ENCODE measurements at regions not wholly inside any gene's neighbourhood (a gene's known extent, or its start where the extent isn't known, plus 50 kb on each side); places are given as distances from the start of the nearest gene placed in this dataset.
"Not testable (repeated sequence)": the region's sequence is repeated elsewhere in the genome, so short reads cannot be mapped to it uniquely, and the experiment has no call there.

DNA sequence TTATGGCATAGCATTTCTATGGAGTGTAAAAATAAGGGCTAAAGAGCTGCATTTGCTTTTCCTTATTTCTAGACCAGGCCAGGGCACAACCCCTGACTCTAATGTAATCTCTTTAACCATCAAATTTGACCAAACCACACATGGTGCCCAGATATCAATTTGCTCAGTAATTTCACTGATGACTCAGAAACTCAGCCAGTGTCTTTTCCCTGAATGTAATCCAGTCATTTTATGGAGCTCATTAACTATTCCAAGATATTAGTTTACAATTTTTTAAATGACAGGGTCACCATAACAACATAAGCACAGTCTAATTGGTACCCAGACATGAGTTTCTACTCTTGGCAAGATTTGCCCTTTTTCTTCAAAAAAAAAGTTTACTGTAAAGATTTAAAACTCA lies 270.8 kb upstream of the AGAP1 start:
- no peak for DNase-seq

GRCh38 chr2:235224410-235224809 lies 269.4 kb upstream of the AGAP1 start:
- DNase-seq, result no peak

DNA sequence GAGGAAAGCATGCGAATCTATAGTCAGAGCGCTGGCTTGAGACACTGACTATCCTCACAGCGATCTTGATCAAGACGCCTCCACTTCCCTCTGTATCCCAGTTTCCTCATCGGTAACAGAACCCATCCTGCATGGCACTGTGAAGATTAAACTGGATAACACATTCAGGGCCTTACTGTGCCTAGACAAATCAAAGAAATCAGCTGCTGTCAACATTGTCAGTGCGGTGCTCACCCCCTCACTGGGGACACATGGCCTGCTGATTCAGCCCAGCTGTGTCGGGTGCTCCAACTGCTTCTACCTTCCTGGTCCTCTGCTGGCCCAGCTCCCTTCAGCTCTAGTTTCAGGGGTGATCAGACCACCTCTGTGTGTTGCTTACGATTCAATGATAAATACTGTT lies 268.6 kb upstream of the AGAP1 start:
- no peak for DNase-seq

- no peak for DNase-seq
Measured at GRCh38 chr2:235227590-235227989, 266.3 kb upstream of the AGAP1 start.

DNA sequence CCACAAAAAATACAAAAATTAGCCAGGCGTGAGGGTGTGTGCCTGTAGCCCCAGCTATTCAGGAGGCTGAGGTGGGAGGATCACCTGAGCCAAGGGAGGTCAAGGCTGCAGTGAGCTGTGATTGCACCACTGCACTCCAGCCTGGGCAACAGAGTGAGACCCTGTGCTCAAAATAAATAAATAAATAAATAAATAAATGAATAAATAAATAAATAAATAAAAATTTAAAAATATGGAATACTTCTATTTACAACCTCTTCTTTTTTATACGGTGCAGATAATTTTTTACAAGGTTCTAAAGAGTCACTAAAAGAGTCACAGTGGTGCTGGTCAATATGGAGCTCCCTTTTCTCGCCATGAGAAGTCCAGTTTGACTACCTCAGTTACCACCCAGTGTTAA lies 265.4 kb upstream of the AGAP1 start:
- not testable (repeated sequence) for DNase-seq

DNA sequence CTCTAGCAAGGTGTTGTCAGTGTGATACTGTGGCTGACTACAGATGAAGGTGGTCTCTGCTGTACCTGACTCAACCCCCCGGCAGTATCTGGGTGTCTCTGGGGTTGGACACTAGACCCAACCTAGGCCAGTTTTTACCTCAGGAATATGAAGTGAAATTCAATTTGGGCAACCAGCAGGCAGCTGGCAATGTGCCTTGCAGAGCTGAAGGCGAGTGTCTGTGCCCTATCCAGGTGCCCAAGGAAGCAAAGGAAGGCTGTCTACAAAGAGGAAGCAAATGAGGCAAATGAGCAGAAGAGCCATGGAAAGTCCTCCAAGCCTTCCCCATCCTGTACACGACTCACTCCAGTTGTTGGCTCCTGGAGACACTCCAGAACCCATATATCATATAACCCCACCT lies 264.6 kb upstream of the AGAP1 start:
- no peak for DNase-seq

DNA sequence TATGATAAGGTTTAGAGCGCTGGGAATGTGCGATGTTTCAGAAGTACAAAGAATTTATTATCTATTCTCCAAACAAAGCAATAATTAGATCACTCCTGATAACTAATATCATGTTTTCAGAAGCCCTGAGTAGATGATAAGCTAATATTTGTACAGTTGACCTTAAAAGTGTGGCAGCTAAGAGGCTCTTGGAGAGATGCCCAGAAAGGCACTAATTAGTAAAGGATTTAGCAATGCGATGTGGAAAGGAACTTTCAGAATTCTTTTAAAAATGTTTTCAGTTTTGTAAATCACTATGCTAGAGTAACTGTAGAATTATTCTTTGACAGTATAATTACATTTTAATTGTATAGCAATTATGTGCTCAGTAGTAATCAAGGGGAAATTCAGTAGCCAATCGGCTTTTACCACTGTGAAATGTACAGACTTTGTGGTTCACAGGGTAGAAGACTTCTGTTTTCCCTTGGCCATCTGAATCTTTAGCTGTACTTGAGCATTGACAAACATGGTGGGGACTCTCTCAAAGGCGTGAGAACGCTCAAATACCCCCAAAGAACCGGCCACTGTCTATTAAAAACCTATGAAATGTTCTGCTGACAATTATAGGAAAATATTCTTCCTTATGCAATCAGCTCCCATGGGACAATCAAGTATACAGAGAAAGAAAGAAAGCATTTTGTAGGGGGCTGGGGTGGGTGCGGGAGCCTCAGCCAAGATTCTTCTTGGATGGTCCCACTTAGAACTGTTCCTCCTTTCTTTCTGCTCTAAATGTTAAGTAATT lies 262.8 kb upstream of the AGAP1 start:
- DNase-seq, result no peak

GRCh38 chr2:235232449-235233433 lies 261.1 kb upstream of the AGAP1 start:
- DNase-seq, result no peak

DNA sequence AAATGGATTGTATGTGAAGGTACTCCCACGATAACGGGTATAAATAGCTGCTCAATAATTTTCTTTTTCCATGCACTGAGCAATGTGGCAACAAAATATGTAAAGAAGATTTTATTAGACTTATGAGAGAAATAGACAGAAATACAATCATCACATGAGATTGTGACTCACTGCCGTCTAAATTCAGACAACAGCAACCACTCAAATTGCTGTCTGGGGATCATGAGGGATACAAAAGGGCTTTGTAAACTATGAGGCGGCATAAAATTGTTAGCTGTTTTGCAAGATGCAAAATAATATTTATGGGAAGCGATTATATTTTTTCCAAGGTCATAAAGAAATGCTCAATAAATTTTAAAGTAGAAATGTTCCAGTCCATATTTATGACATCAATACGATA lies 259.1 kb upstream of the AGAP1 start:
- no peak for DNase-seq

GRCh38 chr2:235235977-235236767 lies 257.7 kb upstream of the AGAP1 start:
- no peak for DNase-seq

DNA sequence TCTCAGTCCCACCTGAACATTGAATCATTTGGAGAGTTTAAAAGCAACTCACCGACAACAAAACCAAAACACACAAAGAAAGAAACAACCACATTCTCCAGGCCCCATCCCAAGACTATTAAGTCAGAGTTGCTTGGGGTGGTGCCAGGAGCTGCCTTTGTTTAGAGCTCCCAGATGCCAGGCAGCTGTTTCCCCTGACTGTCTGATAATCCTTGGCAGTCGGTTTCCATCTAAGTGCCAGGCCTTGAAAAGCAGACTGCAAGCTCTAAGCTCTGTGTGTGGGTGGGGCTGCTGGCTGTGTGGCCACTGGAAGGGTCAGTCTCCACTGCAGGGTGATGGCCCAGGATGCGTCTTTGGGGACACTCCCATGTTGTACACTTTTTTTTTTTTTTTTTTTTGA lies 255.3 kb upstream of the AGAP1 start:
- DNase-seq, result no peak

DNA sequence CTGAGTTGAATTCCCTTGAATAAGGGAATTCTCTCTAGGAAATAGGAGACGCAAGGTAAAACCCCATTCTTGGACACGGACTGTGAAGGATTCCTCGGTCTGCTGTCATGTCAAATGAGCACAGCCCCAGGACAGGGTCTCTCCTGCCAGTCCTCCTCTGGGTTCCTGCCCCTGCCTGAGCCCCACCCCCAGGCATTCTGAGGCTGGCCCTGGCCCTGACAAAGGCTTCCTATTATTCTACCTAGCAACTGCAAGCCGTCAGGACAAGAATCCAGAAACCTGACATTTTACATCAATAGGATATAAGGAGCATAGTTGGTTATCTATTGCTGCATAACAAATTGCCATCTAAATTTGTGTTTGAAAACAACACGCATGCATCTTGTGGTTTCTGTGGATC lies 253.3 kb upstream of the AGAP1 start:
- DNase-seq, result no peak

DNA sequence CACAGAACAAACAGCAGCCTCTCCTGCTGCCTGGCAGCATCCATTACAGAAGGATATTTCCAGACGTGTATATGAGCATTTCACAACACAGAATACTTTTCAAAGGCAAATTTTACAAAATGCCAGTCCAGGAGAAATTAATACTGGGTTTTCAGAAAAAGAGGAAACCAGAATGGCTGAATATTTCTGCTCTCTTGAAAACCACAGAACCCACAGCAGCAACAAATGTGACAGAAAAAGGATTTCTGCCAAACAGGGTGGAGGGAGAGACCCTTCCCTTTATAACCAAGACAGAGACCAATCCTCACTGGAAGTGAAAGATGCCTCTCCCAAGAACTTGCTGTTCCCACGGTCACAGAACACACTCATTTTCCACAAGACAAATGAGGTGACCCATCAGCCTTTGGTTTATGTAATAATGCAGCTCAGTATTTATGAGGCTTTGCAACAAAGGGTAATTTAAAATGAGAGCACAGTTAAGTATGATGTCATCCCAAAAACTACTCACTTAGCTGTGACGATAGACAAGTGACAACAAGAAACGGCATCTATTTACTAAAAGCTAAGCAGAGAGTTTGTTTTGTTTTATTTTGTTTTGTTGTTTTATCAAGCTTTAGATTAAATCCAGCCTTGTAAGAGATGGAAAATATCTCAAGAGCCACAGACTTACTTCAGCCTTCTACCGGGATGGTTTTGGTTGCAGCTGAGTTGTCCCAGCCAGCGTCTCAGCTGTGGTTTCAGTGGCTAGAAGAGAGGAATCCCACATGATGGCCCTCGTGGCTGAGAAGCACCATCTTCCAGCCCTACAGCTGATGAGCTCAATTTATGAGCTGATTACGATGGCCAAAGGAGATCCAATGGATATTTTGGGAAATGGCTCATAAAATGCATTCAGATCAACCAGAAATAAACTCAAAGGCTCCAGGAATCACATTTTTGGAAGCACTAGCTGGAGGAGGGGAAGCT lies 249.3 kb upstream of the AGAP1 start:
- no peak for DNase-seq

DNA sequence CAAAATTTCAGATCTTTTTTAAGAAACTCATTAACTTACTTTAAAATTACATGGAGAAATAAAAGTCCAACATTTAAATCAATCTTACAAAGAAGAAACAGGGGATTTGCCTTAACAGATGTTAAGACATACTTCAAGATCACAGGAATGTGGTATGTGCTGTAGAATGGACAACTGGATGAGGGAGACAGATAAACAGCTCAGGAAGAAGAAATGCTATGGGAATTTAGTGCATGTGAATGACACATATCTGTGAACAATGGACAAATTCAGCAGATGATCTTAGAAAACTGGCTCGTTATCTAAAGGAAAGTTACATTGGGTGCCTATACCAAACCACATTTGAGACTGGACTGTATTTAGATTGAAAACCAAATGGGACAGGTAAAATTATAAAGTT lies 246.8 kb upstream of the AGAP1 start:
- DNase-seq, result no peak

DNA sequence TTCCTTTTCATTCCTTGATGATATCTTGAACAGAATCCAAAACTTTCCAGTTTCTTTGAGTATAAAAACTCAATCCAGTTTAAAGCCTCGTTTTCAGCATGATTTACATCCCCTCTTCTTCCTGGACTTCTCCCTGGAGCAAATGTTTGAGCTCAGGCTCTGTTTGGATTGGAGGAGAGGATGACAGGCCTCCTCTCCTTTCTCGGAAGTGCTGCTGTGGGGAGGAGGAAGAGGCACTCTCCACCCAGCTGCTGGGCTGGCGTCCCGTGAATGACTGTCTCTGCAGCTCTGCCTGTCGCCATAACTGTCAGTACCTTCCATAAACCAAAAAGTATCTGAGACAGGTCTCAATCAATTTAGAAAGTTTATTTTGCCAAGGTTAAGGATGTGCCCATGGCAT lies 238.2 kb upstream of the AGAP1 start:
- DNase-seq, result no peak

- no peak for DNase-seq
Measured at GRCh38 chr2:235257590-235257989, 236.3 kb upstream of the AGAP1 start.

DNA sequence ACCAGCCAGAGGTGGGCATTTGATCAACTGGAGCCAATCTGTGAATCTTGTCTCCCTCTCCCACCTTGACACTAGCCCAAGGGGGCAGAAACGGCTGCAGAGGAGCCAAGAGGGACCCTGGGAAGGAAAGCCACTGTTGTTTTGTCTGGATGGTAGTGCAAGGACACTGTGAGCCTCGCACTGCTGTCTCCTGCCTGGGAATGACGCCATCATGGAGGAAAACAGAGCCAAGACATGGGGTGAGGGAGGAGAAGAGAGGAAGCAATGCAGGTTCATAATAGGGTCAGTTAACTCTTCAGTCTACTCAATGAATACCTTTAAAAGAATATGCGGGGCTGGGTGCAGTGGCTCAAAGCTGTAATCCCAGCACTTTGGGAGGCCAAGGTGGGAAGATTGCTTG lies 231.1 kb upstream of the AGAP1 start:
- no peak for DNase-seq

- peak; percentile 32 to 35 for DNase-seq
Measured at GRCh38 chr2:235263205-235264120, 230.4 kb upstream of the AGAP1 start.

GRCh38 chr2:235264121-235264493 lies 229.7 kb upstream of the AGAP1 start:
- no peak for DNase-seq

GRCh38 chr2:235264512-235264911 lies 229.3 kb upstream of the AGAP1 start:
- no peak for DNase-seq
